Mucosa of descending colon (tissue), 3 donors: ENCODE measurements at regions not wholly inside any gene's neighbourhood (a gene's known extent, or its start where the extent isn't known, plus 50 kb on each side); places are given as distances from the start of the nearest gene placed in this dataset.
"Not testable (repeated sequence)": the region's sequence is repeated elsewhere in the genome, so short reads cannot be mapped to it uniquely, and the experiment has no call there.

Experiments used
- ATAC-seq: fragments of 200-7000 bp; cut with Tn5 transposase; one replicate; pipeline ENCODE4 v1.9.1; 2020; ENCODE audit warnings: mild to moderate bottlenecking, moderate library complexity
- DNase-seq, 3 donors: peaks; one replicate each; pipeline ENCODE4 v3.0.0-alpha.2; 2020
- H3K36me3 ChIP-seq: fragments of 200-600 bp; one replicate; pipeline ENCODE4 v1.8.0; 2021; ENCODE audit warnings: low read depth, mild to moderate bottlenecking
- H3K4me1 ChIP-seq: fragments of 200-600 bp; one replicate; pipeline ENCODE4 v1.8.0; 2021; ENCODE audit warnings: low read depth, mild to moderate bottlenecking
- H3K4me3 ChIP-seq: fragments of 200-600 bp; one replicate; pipeline ENCODE4 v1.8.0; 2021; ENCODE audit warnings: mild to moderate bottlenecking
- H3K9me3 ChIP-seq: fragments of 200-600 bp; one replicate; pipeline ENCODE4 v1.8.0; 2021; ENCODE audit warnings: mild to moderate bottlenecking
- CTCF ChIP-seq: fragments of 200-600 bp; IDR thresholded peaks from one replicate; pipeline ENCODE4 v1.8.0; 2022; ENCODE audit warnings: antibody characterized with exemption, mild to moderate bottlenecking
- intact Hi-C, 2 donors: fragments of 100-400 bp; cut with DNase I in 1 of 2; cut with micrococcal nuclease in 1 of 2; formaldehyde crosslinking; loops; one replicate each; pipeline versions ENCODE4 v1.11.0 to v1.11.1; 2022; cut with DNase I, micrococcal nuclease
- donor health status: DM: no; HTN: no; CAD: no; lungs with moderate emphysema.
- donor health status: DM: no; HTN: no; CAD: no.
- donor health status: DM: no; HTN: yes; CAD: no.

- Histone ChIP-seq H3K36me3 (no peaks in the 10 kb centered on the region), H3K4me1 (no peaks in the 10 kb centered on the region), H3K4me3 (no peak overlapping the region), H3K9me3 (no peaks in the 10 kb centered on the region)
- intact Hi-C loops: no loop called here
- ATAC-seq (no peak), DNase-seq (no peak)
- TF ChIP-seq CTCF: no peak
Measured at GRCh38 chr22:22166941-22167713, 77.5 kb upstream of the VPREB1 start.

GRCh38 chr22:22165936-22166710 is 78.5 kb upstream of the VPREB1 start:
- DNase-seq: no peak
- H3K9me3 ChIP-seq: no peaks in the 10 kb centered on the region
- H3K4me1 ChIP-seq: no peaks in the 10 kb centered on the region
- no peaks in the 10 kb centered on the region for H3K36me3 ChIP-seq
- no peak overlapping the region for H3K4me3 ChIP-seq
- ATAC-seq: no peak
- intact Hi-C loops: no loop called here
- no peak for TF ChIP-seq CTCF

- Histone ChIP-seq H3K4me1 (no peaks in the 10 kb centered on the region), H3K4me3 (no peak overlapping the region), H3K9me3 (no peaks in the 10 kb centered on the region), H3K36me3 (no peaks in the 10 kb centered on the region)
- ATAC-seq (no peak), DNase-seq (no peak)
- TF ChIP-seq CTCF: no peak
- intact Hi-C loops: no loop called here
Measured at GRCh38 chr22:22164541-22165272, 79.9 kb upstream of the VPREB1 start.

GRCh38 chr22:22161924-22162851 is 82.4 kb upstream of the VPREB1 start:
- intact Hi-C loops: no loop called here
- TF ChIP-seq CTCF: no peak
- Histone ChIP-seq H3K36me3 (no peaks in the 10 kb centered on the region), H3K4me3 (no peak overlapping the region), H3K4me1 (no peaks in the 10 kb centered on the region), H3K9me3 (no peaks in the 10 kb centered on the region)
- DNase-seq (peak in 2 of 3 donors; percentile 15 to 51), ATAC-seq (peak; percentile 79)

GRCh38 chr22:22160768-22161167 is 83.8 kb upstream of the VPREB1 start:
- intact Hi-C loops, ATAC-seq, H3K4me1 ChIP-seq, H3K36me3 ChIP-seq, H3K4me3 ChIP-seq, H3K9me3 ChIP-seq, DNase-seq: not testable (repeated sequence)
